ENCODE measurements at regions not wholly inside any gene's neighbourhood (a gene's known extent, or its start where the extent isn't known, plus 50 kb on each side); places are given as distances from the start of the nearest gene placed in this dataset.

- no peak for TF ChIP-seq POLR2A (IDR thresholded peaks at IDR 0.05; ENCODE audit: low read depth, low read length)
- no peak for DNase-seq (ENCODE audit: insufficient read length, low spot score)
- FAIRE-seq = no peak
Observed at GRCh38 chr3:38978729-38979128, 73.0 kb downstream of the SCN11A start.

DNA sequence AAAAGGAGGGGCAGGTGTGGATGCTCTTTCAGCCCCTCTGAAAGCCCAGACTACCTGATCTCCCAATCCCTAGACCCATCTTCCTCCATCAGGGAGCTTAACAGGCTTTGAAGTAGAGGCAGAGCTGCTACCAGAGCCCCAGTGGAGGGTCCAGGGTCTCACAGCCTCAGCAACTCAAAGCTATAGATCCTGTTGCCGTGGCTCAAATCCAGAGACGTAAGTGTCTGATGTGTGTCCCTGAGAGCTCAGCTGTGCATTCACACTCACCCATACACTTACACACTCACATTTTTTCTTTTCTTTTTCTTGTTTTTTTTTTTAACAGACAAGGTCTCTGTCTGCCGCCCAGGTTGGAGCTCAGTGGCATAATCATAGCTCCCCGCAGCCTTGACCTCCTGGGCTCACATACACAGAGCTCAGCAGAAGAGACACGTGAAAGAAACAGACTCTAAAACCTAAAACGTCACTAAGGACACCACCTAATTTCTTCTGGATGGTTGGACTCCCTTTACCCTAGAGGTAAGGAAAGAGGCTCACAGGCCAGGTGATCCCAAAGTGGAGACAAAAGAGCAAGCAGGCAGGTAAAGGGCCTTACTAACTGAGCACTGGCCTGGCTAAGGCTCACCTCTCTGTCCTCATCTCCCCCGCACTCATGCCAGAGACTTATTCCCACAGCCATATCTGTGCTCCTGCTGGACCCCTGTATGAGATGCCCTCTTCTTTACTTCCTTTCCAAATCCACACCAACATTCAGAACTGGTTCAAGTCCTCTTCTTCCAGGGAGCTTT is 80.7 kb downstream of the SCN11A start:
- DNase-seq (ENCODE audit: insufficient read length, low spot score) (no peak), FAIRE-seq (no peak)
- TF ChIP-seq POLR2A (IDR thresholded peaks at IDR 0.05; ENCODE audit: low read depth, low read length) = no peak

GRCh38 chr3:38969317-38970235 is 82.2 kb downstream of the SCN11A start:
- DNase-seq (ENCODE audit: insufficient read length, low spot score) (no peak), FAIRE-seq (no peak)
- TF ChIP-seq POLR2A (IDR thresholded peaks at IDR 0.05; ENCODE audit: low read depth, low read length) = no peak

- DNase-seq (ENCODE audit: insufficient read length, low spot score) = no peak
- FAIRE-seq = no peak
- TF ChIP-seq POLR2A (IDR thresholded peaks at IDR 0.05; ENCODE audit: low read depth, low read length) = no peak
Observed at GRCh38 chr3:38968891-38969290, 82.9 kb downstream of the SCN11A start.

GRCh38 chr3:38968403-38968802 is 83.3 kb downstream of the SCN11A start:
- no peak for TF ChIP-seq POLR2A (IDR thresholded peaks at IDR 0.05; ENCODE audit: low read depth, low read length)
- DNase-seq (ENCODE audit: insufficient read length, low spot score) (no peak), FAIRE-seq (no peak)

- FAIRE-seq (no peak), DNase-seq (ENCODE audit: insufficient read length, low spot score) (no peak)
- TF ChIP-seq POLR2A (IDR thresholded peaks at IDR 0.05; ENCODE audit: low read depth, low read length) = no peak
Observed at GRCh38 chr3:38967693-38967989, 84.1 kb downstream of the SCN11A start.

GRCh38 chr3:38966811-38967692 is 84.7 kb downstream of the SCN11A start:
- no peak for TF ChIP-seq POLR2A (IDR thresholded peaks at IDR 0.05; ENCODE audit: low read depth, low read length)
- DNase-seq (ENCODE audit: insufficient read length, low spot score) = no peak
- no peak for FAIRE-seq

DNA sequence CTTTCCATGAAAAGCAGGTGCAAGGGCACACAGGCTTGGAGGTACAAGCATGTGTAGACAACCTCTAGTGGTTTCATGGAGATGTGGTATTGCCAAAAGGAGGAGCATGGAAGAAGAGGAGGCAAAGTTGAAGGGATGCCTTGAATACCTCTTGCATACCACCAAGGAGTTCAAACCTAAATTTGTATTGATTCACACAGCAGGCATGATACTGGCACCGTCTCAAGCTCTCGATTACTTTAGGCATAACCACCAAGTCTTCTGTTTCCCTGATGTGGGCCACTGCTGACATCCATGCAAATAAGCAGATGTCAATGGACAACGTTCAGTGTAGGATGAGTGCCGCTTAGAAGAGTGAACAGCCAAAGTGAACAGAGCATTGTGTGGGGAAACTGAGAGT is 87.1 kb downstream of the SCN11A start:
- DNase-seq (ENCODE audit: insufficient read length, low spot score) (no peak), FAIRE-seq (no peak)
- no peak for TF ChIP-seq POLR2A (IDR thresholded peaks at IDR 0.05; ENCODE audit: low read depth, low read length)

GRCh38 chr3:38964204-38964603 is 87.5 kb downstream of the SCN11A start:
- FAIRE-seq (no peak), DNase-seq (ENCODE audit: insufficient read length, low spot score) (no peak)
- no peak for TF ChIP-seq POLR2A (IDR thresholded peaks at IDR 0.05; ENCODE audit: low read depth, low read length)

DNA sequence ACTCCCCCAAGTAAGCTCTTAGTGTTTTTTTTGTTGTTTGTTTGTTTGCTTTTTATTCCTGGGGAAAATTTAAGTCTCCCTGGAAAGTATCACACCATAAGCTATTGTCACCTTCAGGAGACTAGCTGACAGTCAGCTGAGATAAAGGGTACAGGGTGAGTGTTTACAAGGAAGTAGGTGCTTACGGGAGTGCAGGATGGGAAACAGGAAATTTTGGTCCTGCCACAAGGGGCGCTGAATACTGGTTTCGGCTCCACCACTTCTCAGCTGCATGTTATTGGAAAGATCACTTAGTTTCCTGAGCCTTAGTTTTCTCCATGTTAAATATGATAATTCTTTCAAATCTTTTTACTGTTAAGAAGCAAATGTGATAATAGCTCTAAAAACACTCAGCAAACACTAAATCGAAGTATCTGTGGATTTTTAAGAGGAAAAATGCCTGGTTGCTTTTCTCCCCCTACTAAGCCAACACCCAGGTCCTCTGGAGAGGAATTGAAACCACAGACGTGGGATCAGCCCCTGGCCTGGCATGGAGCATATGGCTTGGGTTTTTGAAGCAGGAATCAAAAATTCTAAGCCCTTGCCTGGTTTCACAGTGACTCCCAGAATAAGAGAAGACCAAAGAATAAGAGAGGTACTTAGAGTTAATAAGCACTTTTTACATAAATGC is 90.7 kb downstream of the SCN11A start:
- DNase-seq (ENCODE audit: insufficient read length, low spot score) (peak; percentile 48), FAIRE-seq (peak; percentile 60)
- no peak for TF ChIP-seq POLR2A (IDR thresholded peaks at IDR 0.05; ENCODE audit: low read depth, low read length)

- TF ChIP-seq POLR2A (IDR thresholded peaks at IDR 0.05; ENCODE audit: low read depth, low read length) = no peak
- DNase-seq (ENCODE audit: insufficient read length, low spot score) (no peak), FAIRE-seq (no peak)
Observed at GRCh38 chr3:38960042-38960622, 91.6 kb downstream of the SCN11A start.

GRCh38 chr3:38958026-38958720 is 93.6 kb downstream of the SCN11A start:
- FAIRE-seq = no peak
- no peak for TF ChIP-seq POLR2A (IDR thresholded peaks at IDR 0.05; ENCODE audit: low read depth, low read length)
- DNase-seq (ENCODE audit: insufficient read length, low spot score) = no peak

Data from H54 (cell line).